HG03378 (cell line): ENCODE measurements at regions not wholly inside any gene's neighbourhood (a gene's known extent, or its start where the extent isn't known, plus 50 kb on each side); places are given as distances from the start of the nearest gene placed in this dataset.
A peak's percentile ranks its signal among the peaks of the same experiment; 100 is the strongest.

ENCODE experiments used
- ATAC-seq: cut with Tn5 transposase; IDR thresholded peaks from one replicate; pipeline ENCODE4 v1.9.1; 2021; ENCODE audit warnings: mild to moderate bottlenecking, moderate library complexity; ENCODE audit not compliant: unreplicated experiment

- peak; percentile 86 for ATAC-seq
Measured at GRCh38 chr6:141688916-141689315, 443.8 kb upstream of the GJE1 start.

DNA sequence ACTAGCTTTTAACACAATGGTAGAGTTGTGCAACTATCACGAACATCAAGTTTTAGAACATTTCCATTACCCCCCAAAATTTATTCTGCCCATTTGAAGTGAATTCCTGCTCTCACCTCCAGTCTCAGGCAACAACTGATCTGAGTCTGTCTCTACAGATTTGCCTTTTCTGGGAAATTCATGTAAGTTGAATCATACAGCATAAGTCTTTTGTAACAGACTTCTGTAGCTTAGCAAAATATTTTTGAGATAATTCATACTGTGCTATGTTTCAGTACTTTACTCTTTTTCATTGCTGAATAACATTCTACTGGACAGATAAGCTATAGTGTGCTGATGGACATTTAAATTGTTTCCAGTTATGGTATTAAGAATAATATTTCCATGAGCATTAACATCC is 447.3 kb upstream of the GJE1 start:
- no peak for ATAC-seq

DNA sequence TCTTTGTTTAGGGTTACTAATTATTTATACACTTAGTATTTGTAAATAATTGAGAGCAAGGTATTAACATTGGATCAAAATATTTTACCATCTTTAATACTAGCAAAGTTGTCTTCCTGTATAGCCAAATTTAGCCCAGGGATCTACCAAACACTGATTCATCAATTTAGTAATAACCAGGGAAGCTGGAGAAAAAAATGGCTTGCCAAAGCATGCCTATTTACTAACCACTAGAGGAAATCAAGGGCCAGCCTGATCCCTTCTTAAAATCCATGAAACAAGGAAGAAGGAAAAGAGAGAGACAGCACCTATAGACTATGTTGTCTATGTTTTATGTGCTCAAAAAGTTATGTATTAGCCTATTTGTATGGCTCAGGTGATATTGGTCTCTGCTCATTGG is 450.3 kb upstream of the GJE1 start:
- no peak for ATAC-seq

DNA sequence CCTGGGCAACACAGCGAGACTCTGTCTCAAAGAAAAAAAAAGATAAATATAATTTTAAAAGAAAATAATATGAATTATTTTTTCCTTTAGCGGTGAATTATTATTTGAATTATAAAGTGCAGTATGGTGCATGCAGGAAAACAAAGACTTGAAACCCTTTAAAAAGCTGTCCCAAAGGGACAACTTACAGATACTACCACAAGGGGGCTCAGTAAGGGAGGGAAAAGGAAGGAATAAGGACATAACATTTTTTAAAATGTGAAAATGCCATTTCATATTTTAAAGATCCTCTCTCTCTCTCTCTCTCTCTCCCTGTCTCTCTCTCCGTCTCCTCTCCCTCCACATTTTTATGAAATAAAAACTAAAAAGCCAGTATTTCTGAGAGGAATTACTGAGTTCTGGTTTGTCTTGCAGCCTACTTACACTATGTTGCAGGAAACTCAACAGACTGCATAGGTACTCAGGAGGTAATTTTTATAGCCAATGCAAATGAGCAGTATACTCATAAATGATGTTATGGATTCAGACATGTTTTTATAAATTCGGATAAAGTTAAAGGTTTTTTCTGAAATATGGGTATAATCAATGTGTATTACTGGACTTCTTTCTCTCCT is 455.0 kb upstream of the GJE1 start:
- peak; percentile 69 for ATAC-seq

- no peak for ATAC-seq
Measured at GRCh38 chr6:141675957-141676356, 456.8 kb upstream of the GJE1 start.

GRCh38 chr6:141669141-141669540 is 463.6 kb upstream of the GJE1 start:
- no peak for ATAC-seq

DNA sequence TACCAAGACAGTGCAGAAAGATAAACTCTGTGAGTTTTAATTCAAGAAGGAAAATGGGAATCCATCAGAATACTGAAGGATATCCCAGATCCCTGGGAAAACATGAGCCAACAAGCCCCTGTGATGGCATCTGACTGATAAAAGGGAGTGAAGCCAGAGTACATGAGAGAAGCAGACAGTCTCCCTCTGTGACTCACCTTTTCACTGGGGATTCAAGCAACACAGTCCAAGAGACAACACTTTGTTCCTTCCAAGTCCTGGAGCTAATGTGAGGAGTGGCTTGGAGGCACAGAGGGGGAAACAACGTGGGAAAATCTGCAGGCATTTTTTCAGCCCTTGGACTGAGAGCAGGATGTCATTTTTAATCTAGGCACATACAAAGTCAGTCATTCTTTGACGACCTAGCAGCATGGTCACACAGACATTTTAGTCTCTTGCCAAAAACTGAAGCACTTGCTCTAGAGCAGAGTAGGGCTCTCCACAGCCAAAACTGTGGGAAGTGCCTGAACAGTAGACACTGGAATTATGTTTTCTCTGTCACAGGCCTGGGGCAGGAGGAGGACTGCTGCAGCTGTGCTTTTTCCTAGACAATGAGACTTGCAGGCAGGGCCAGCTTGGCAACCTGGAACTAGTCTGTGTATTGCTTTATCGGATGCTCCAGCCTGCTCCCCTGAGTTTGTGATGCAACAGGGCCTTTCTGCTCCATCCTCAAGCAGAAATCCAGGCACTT is 465.0 kb upstream of the GJE1 start:
- ATAC-seq, result no peak

DNA sequence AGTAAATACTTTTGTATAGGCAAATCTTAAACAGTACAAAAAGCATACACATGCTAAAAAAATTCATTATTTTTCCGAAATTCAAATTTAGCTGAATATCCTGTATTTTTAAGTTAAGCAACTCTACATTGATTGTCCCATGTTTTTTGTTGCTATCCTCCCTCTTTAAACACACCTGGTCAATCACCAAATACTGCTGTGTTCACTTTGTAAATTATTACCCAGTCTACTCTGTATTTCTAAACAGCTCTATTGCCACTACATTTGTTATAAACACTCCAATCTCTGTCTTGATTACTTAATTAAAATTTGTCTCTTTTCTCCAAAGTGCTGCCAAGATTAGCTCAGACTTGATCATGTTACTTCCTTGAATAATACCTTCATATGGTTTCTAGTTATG is 466.5 kb upstream of the GJE1 start:
- no peak for ATAC-seq

GRCh38 chr6:141664744-141665143 is 468.0 kb upstream of the GJE1 start:
- no peak for ATAC-seq

DNA sequence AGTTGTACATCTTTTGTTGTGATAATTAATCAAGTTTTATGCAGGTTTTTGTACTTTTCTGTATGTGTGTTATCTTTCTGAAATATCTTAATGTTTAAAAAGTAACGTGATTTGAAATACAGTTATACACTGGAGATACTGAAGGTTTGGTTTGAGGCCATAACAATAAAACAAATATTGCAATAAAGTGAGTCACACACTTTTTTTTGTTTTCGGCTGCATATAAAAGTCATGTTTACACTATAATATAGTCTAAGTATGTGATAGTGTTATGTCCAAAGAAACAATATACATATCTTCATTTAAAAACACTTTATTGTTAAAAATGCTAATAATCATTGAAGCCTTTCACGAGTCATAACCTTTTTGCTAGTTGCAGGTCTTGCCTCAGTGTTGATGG is 473.1 kb upstream of the GJE1 start:
- no peak for ATAC-seq

GRCh38 chr6:141658696-141659095 is 474.0 kb upstream of the GJE1 start:
- ATAC-seq, result no peak

- no peak for ATAC-seq
Measured at GRCh38 chr6:141657812-141658211, 474.9 kb upstream of the GJE1 start.

- ATAC-seq, result no peak
Measured at GRCh38 chr6:141653590-141653989, 479.1 kb upstream of the GJE1 start.

DNA sequence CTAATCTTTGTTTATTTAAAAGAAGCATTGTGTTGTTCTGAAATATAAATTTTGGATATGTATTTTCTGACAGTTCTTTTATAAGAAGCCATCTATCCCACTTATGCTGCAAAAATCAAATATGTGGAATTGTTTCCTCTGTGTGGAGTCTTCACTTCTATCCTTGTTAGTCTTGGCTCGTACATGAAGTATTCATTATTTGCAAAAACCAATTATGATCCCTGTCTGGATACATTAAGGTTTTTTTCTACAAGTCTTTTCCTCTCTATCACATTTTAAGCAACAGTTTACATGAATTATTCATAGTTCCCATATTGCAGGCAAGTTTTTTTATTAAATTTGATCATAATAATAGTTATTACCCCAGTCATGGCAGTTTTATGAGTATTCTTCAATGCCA is 490.8 kb upstream of the GJE1 start:
- no peak for ATAC-seq

- no peak for ATAC-seq
Measured at GRCh38 chr6:141641406-141641805, 491.3 kb upstream of the GJE1 start.

- no peak for ATAC-seq
Measured at GRCh38 chr6:141635621-141636020, 497.1 kb upstream of the GJE1 start.

DNA sequence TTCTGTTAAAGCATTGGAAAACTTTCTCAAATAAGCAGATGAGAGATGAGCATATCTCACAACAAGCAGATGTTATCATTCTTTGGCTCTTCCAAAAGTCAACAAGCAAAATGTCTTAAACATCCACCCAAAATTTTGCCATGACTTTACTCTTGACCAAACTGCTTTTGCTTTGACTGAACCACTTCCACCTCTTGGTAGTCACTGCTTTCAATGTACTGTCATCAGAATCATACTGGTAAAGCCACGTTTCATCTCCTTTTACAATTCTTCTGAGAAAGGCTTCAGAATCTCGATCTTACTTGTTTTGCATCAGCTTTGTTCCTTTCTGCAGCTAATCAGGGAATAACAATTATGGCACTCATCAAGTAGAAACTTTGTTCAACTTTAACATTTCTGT is 498.5 kb upstream of the GJE1 start:
- no peak for ATAC-seq

DNA sequence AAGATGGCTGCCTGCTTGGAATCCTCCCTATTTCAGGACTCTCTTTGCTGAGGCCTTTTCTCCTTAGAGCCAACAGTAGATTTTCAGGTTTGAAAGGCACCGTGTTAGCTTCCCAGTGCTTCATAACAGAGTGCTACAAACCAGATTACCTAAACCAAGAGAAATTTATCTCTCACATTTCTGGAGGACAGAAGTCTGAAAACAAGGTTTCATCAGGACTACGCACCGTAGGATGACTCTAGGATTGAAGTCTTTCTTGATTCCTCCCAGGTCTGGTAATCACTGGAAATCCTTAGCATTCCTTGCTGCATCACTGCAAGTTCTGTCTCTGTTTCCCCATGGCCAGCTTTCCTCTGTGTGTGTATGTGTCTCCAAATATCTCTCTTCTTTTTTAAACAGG is 508.4 kb upstream of the GJE1 start:
- ATAC-seq, result no peak

- ATAC-seq, result no peak
Measured at GRCh38 chr6:141618180-141618581, 514.5 kb upstream of the GJE1 start.

- ATAC-seq, result no peak
Measured at GRCh38 chr6:141610741-141611140, 522.0 kb upstream of the GJE1 start.

DNA sequence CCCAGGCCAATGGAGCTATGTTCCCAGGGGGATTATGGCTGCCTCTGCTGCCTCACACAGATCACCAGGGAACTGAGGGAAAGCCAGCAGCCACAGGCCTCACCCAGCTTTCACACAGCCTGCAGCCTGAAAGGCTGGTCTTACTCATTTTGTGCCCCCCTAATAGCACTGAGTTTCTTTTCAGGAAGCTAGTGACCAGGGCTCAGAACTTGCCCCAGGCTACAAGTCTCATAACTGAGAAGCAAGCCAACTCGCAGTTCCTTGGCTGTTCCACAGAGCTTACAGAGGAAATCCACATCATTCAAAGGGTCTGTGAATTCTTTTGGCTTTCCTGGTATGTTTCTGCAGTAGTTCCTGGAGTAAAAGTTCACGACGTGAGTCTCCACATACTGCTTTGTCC is 524.8 kb upstream of the GJE1 start:
- ATAC-seq, result no peak

GRCh38 chr6:141598487-141598886 is 534.2 kb upstream of the GJE1 start:
- ATAC-seq, result no peak

GRCh38 chr6:141594874-141595273 is 537.9 kb upstream of the GJE1 start:
- ATAC-seq, result no peak
